ENCODE measurements at regions not wholly inside any gene's neighbourhood (a gene's known extent, or its start where the extent isn't known, plus 50 kb on each side); places are given as distances from the start of the nearest gene placed in this dataset.

DNA sequence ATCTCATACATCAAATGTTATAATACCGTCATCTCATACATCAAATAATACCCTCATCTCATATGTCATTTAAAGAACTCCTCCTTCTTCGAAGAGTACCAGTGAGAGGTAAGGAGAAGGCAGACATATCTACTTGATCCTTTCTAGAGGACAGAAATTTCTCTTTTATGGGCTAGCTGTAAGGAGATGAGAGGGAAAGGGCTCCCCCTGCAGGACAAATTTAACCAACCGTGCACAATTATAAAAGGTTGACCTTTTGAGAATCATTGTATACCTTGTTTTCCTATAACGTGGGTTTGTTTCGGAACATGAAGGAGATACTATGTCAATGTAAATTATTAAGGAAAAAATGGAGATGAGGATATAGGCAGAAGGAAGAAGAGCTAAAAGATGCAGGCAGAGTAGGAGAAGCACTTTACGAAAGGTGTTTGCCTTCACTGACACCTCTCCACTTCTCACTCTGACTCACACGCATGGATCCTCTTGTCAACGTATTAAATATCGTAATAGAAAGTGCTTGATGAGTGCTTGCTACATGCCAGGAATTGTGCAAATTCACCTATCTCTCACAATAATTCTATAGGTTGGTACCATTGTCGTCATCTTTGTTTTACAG is 465.9 kb upstream of the ERCC4 start:
- POLR2A ChIA-PET (ENCODE audit: unreplicated experiment) = no interaction called here
- Histone ChIP-seq H3K9me3 (ENCODE audit: low read length) (no peaks in the 10 kb centered on the region), H3K4me3 (ENCODE audit: low read length) (no peak overlapping the region), H3K4me1 (ENCODE audit: insufficient read depth, low read length) (no peaks in the 10 kb centered on the region), H3F3A (ENCODE audit: low read length, unreplicated experiment) (no peaks in the 10 kb centered on the region), H3K27ac (ENCODE audit: low read length) (no peak overlapping the region), H3K9me2 (replicated peaks; ENCODE audit: low read length) (no peaks in the 10 kb centered on the region), H3K9ac (ENCODE audit: low read length) (no peak overlapping the region), H3K4me2 (ENCODE audit: low read length) (no peak overlapping the region), H3K36me3 (ENCODE audit: low read depth, low read length) (no peaks in the 10 kb centered on the region), H3K79me2 (ENCODE audit: low read length) (no peaks in the 10 kb centered on the region), H4K20me1 (ENCODE audit: low read length) (no peaks in the 10 kb centered on the region), H3K27me3 (ENCODE audit: low read length) (no peaks in the 10 kb centered on the region), H2AFZ (ENCODE audit: low read length) (no peak overlapping the region)
- ATAC-seq (no peak), DNase-seq (peak; percentile 31)
- intact Hi-C loops (cut with micrococcal nuclease) = no loop called here
- CTCF ChIA-PET = no interaction called here
- BruUV-seq (replicated peaks) = no TSS peak
- TF ChIP-seq, protein P1, sequence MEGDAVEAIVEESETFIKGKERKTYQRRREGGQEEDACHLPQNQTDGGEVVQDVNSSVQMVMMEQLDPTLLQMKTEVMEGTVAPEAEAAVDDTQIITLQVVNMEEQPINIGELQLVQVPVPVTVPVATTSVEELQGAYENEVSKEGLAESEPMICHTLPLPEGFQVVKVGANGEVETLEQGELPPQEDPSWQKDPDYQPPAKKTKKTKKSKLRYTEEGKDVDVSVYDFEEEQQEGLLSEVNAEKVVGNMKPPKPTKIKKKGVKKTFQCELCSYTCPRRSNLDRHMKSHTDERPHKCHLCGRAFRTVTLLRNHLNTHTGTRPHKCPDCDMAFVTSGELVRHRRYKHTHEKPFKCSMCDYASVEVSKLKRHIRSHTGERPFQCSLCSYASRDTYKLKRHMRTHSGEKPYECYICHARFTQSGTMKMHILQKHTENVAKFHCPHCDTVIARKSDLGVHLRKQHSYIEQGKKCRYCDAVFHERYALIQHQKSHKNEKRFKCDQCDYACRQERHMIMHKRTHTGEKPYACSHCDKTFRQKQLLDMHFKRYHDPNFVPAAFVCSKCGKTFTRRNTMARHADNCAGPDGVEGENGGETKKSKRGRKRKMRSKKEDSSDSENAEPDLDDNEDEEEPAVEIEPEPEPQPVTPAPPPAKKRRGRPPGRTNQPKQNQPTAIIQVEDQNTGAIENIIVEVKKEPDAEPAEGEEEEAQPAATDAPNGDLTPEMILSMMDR (conservative IDR thresholded peaks at IDR 0.05; ENCODE audit: low read depth, low read length) = peak; percentile 66
- TF ChIP-seq EZH2 (IDR thresholded peaks at IDR 0.05; ENCODE audit: low read length, unreplicated experiment) = no peak

DNA sequence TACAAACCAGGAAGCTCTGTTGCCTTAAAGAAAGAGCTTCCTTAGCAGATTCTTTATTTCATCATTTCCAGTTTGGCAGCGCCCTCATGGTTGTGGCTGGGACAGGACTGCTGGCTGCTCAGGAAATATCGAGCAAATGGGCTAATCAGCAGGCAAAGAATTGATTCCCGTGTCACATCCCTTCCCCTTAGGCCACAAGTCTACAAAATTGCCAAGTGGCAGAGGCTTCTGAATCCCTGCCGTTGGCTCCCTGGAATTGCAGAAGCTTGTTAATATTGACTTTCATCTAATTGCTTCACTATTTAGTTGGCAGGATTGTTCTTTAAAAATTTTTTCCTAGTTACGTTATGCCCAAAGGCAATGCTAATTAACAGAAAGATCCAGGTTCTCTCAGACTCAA is 456.3 kb upstream of the ERCC4 start:
- CTCF ChIA-PET = no interaction called here
- no peak overlapping the region for H2AFZ ChIP-seq (ENCODE audit: low read length)

DNA sequence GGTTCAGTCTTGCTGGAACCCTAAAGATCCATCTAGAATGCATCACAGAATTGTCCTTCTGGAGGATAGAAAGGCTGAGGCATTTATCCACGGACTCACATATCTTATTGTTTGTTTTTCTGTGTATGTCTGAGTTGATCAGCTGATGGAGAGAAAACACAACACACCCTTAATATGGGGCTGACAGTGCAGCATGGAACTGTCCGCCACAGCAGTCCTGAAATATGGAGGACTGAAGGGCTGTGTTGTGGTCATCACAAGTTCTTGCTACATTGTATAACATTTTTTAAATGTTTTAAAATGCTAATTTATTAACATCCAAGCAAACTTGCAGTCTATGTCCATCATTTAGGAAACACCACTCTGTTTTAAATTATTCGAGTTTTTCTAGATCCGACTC is 448.9 kb upstream of the ERCC4 start:
- H3K4me3 ChIP-seq (ENCODE audit: low read length) = no peak overlapping the region
- no peaks in the 10 kb centered on the region for H3K79me2 ChIP-seq (ENCODE audit: low read length)
- no TSS peak for BruUV-seq (replicated peaks)
- H3K9ac ChIP-seq (ENCODE audit: low read length) = no peak overlapping the region
- H3K27me3 ChIP-seq (ENCODE audit: low read length) = no peaks in the 10 kb centered on the region
- no peaks in the 10 kb centered on the region for H3K9me3 ChIP-seq (ENCODE audit: low read length)
- no peak overlapping the region for H3K4me2 ChIP-seq (ENCODE audit: low read length)
- no peak for TF ChIP-seq EZH2phosphoT487 (IDR thresholded peaks at IDR 0.05; ENCODE audit: borderline replicate concordance, low read length)
- TF ChIP-seq, protein P1 (conservative IDR thresholded peaks at IDR 0.05; ENCODE audit: low read depth, low read length) = no peak
- intact Hi-C loops (cut with micrococcal nuclease) = no loop called here
- POLR2A ChIA-PET (ENCODE audit: unreplicated experiment) = no interaction called here
- no peak for ATAC-seq
- no peak overlapping the region for H3K27ac ChIP-seq (ENCODE audit: low read length)
- no peak overlapping the region for H2AFZ ChIP-seq (ENCODE audit: low read length)
- H3F3A ChIP-seq (ENCODE audit: low read length, unreplicated experiment) = no peaks in the 10 kb centered on the region
- no peaks in the 10 kb centered on the region for H3K9me2 ChIP-seq (replicated peaks; ENCODE audit: low read length)
- H3K4me1 ChIP-seq (ENCODE audit: insufficient read depth, low read length) = no peaks in the 10 kb centered on the region
- no peaks in the 10 kb centered on the region for H4K20me1 ChIP-seq (ENCODE audit: low read length)
- no peak for DNase-seq
- H3K36me3 ChIP-seq (ENCODE audit: low read depth, low read length) = no peaks in the 10 kb centered on the region
- CTCF ChIA-PET = no interaction called here

More for the DNA sequence above, 456.3 kb upstream of the ERCC4 start:
- Histone ChIP-seq H4K20me1 (ENCODE audit: low read length) (no peaks in the 10 kb centered on the region), H3K27ac (ENCODE audit: low read length) (no peak overlapping the region), H3K27me3 (ENCODE audit: low read length) (no peaks in the 10 kb centered on the region), H3K9me2 (replicated peaks; ENCODE audit: low read length) (no peaks in the 10 kb centered on the region), H3K36me3 (ENCODE audit: low read depth, low read length) (no peaks in the 10 kb centered on the region), H3K79me2 (ENCODE audit: low read length) (no peaks in the 10 kb centered on the region), H3F3A (ENCODE audit: low read length, unreplicated experiment) (no peaks in the 10 kb centered on the region), H3K4me1 (ENCODE audit: insufficient read depth, low read length) (no peaks in the 10 kb centered on the region), H3K4me2 (ENCODE audit: low read length) (no peak overlapping the region), H3K4me3 (ENCODE audit: low read length) (no peak overlapping the region), H3K9ac (ENCODE audit: low read length) (no peak overlapping the region), H3K9me3 (ENCODE audit: low read length) (no peaks in the 10 kb centered on the region)
- no TSS peak for BruUV-seq (replicated peaks)
- no peak for ATAC-seq
- DNase-seq = no peak
- POLR2A ChIA-PET (ENCODE audit: unreplicated experiment) = no interaction called here
- intact Hi-C loops (cut with micrococcal nuclease) = no loop called here
- TF ChIP-seq EZH2phosphoT487 (IDR thresholded peaks at IDR 0.05; ENCODE audit: borderline replicate concordance, low read length) (no peak), EZH2 (IDR thresholded peaks at IDR 0.05; ENCODE audit: low read length, unreplicated experiment) (no peak)
- TF ChIP-seq, protein P1 (conservative IDR thresholded peaks at IDR 0.05; ENCODE audit: low read depth, low read length) = no peak

Data from PC-3 (cell line).